HCT116 (cell line): ENCODE measurements at regions not wholly inside any gene's neighbourhood (a gene's known extent, or its start where the extent isn't known, plus 50 kb on each side); places are given as distances from the start of the nearest gene placed in this dataset.

Experiments used
- ATAC-seq: fragments of 200-7000 bp; cut with Tn5 transposase; 2 replicates; pipeline ENCODE4 v1.9.1; 2020; ENCODE audit warnings: mild to moderate bottlenecking, moderate library complexity
- BruUV-seq: library from RNA; stranded (reverse); fragments of 400-500 nt; replicated peaks from 2 replicates; lab custom pipeline; 2021; lab: Mats Ljungman, UMichigan
- CTCF ChIA-PET: fragments of 300-600 bp; sonication (Branson Sonifier 250); formaldehyde crosslinking; loops from one replicate; lab custom pipeline; 2021; ENCODE audit warnings: antibody characterized with exemption; lab: Charles Lee
- POLR2A ChIA-PET: fragments of 300-600, 350-600 bp; sonication (Branson Sonifier 250); formaldehyde crosslinking; loops from one replicate; lab custom pipeline; 2021; ENCODE audit warnings: antibody characterized with exemption; lab: Charles Lee
- RAD21 ChIA-PET, 2 experiments: fragments of 300-600 bp; sonication (Branson Sonifier 250); formaldehyde crosslinking; loops; one replicate each; lab custom pipeline; 2023; ENCODE audit warnings: low total read pairs in 2 of 2; ENCODE audit not compliant: uncharacterized antibody in 2 of 2, unreplicated experiment in 2 of 2, low non-redundant PET in 1 of 2; lab: Charles Lee
- DNase-seq: peaks from one replicate; pipeline ENCODE4 v3.0.0-alpha.2; 2010; ENCODE audit warnings: low read depth, low spot score
- H2AFZ ChIP-seq: fragments of 200-600 bp; shearing (Covaris generic), sonication (generic); 2 replicates; pipeline ENCODE4 v1.6.1; 2017; ENCODE audit warnings: low read depth, mixed run types, mixed read lengths, antibody characterized with exemption, low read length; ENCODE audit not compliant: poor library complexity, severe bottlenecking
- H3K27ac ChIP-seq: 2 replicates; pipeline ENCODE4 v1.5.1; 2012; ENCODE audit warnings: low read depth, low read length
- H3K27me3 ChIP-seq: fragments of 200-600 bp; sonication (generic); 2 replicates; pipeline ENCODE4 v1.6.1; 2016; ENCODE audit warnings: mixed run types, low read length, mixed read lengths; ENCODE audit not compliant: insufficient read depth
- H3K36me3 ChIP-seq, 2 experiments: fragments of 200-500 bp in 1 of 2; fragments of 200-600 bp in 1 of 2; sonication (Bioruptor generic) in 1 of 2; sonication (generic) in 1 of 2; 2 replicates each; pipeline versions ENCODE4 v1.5.1 to v1.6.1; 2014 to 2016; ENCODE audit warnings: low read length in 2 of 2, inconsistent platforms in 1 of 2, mixed read lengths in 1 of 2, mixed run types in 1 of 2; ENCODE audit not compliant: insufficient read depth in 2 of 2, control insufficient read depth in 1 of 2
- H3K4me1 ChIP-seq, 2 experiments: fragments of 200-600 bp in 1 of 2; sonication (generic) in 1 of 2; 2 replicates each; pipeline versions ENCODE4 v1.5.1 to v1.6.1; 2012 to 2017; ENCODE audit warnings: low read length in 2 of 2, inconsistent platforms in 1 of 2, mild to moderate bottlenecking in 1 of 2, mixed read lengths in 1 of 2, mixed run types in 1 of 2, moderate library complexity in 1 of 2; ENCODE audit not compliant: insufficient read depth in 2 of 2, control insufficient read depth in 1 of 2
- H3K4me2 ChIP-seq: fragments of 200-600 bp; sonication (generic); 2 replicates; pipeline ENCODE4 v1.6.1; 2017; ENCODE audit warnings: mixed run types, low read length, mixed read lengths
- H3K4me3 ChIP-seq, 2 experiments: fragments of 200-600 bp in 1 of 2; sonication (generic) in 1 of 2; replicated peaks in 1 of 2; 2 replicates each; pipeline ENCODE4 v1.5.1; 2011 to 2016; ENCODE audit warnings: low read length in 2 of 2, control low read depth in 1 of 2, low read depth in 1 of 2, mild to moderate bottlenecking in 1 of 2, mixed read lengths in 1 of 2, mixed run types in 1 of 2
- H3K79me2 ChIP-seq: fragments of 200-600 bp; sonication (generic); 2 replicates; pipeline ENCODE4 v1.6.1; 2017; ENCODE audit warnings: mild to moderate bottlenecking, mixed run types, low read length, moderate library complexity, mixed read lengths; ENCODE audit not compliant: insufficient read depth
- H3K9ac ChIP-seq: fragments of 200-600 bp; sonication (generic); 2 replicates; pipeline ENCODE4 v1.6.1; 2016; ENCODE audit warnings: low read length, mixed read lengths
- H3K9me2 ChIP-seq: fragments of 200-600 bp; sonication (generic), shearing (Covaris generic); 2 replicates; pipeline ENCODE4 v1.6.1; 2017; ENCODE audit warnings: mixed run types, mild to moderate bottlenecking, moderate library complexity; ENCODE audit not compliant: insufficient read depth
- H3K9me3 ChIP-seq, 2 experiments: fragments of 200-500 bp in 1 of 2; fragments of 200-600 bp in 1 of 2; sonication (Bioruptor generic) in 1 of 2; sonication (generic) in 1 of 2; 2 replicates each; pipeline ENCODE4 v1.6.1; 2014 to 2017; ENCODE audit warnings: low read length in 2 of 2, mixed read lengths in 2 of 2, inconsistent platforms in 1 of 2, low read depth in 1 of 2, mild to moderate bottlenecking in 1 of 2, mixed run types in 1 of 2, moderate library complexity in 1 of 2; ENCODE audit not compliant: control insufficient read depth in 1 of 2, insufficient read depth in 1 of 2
- H4K20me1 ChIP-seq: fragments of 200-600 bp; sonication (generic), shearing (Covaris generic); 2 replicates; pipeline ENCODE4 v1.6.1; 2017; ENCODE audit warnings: mixed run types, mild to moderate bottlenecking, moderate library complexity; ENCODE audit not compliant: insufficient read depth
- CBX3 ChIP-seq: IDR thresholded peaks from 2 replicates; pipeline ENCODE4 v1.6.1; 2012; ENCODE audit warnings: low read depth
- CEBPB ChIP-seq: IDR thresholded peaks from 2 replicates; pipeline ENCODE4 v1.6.1; 2012; ENCODE audit warnings: low read depth
- EGR1 ChIP-seq: IDR thresholded peaks from 2 replicates; pipeline ENCODE4 v1.6.1; 2012; ENCODE audit warnings: low read depth
- ELF1 ChIP-seq: IDR thresholded peaks from 2 replicates; pipeline ENCODE4 v1.6.1; 2012; ENCODE audit warnings: low read depth, borderline replicate concordance
- EZH2 ChIP-seq: fragments of 200-600 bp; sonication (generic); IDR thresholded peaks from 2 replicates; pipeline ENCODE4 v1.6.1; 2017; ENCODE audit warnings: antibody characterized with exemption, mixed run types
- FOSL1 ChIP-seq: IDR thresholded peaks from 2 replicates; pipeline ENCODE4 v1.6.1; 2012; ENCODE audit warnings: low read depth
- JUND ChIP-seq: IDR thresholded peaks from 2 replicates; pipeline ENCODE4 v1.6.1; 2012
- POLR2A ChIP-seq: IDR thresholded peaks from 2 replicates; pipeline ENCODE4 v1.7.0; 2011; ENCODE audit warnings: borderline replicate concordance; ENCODE audit not compliant: insufficient read depth, insufficient read length; ENCODE audit errors: extremely low read depth
- RAD21 ChIP-seq: IDR thresholded peaks from 2 replicates; pipeline ENCODE4 v1.6.1; 2012; ENCODE audit warnings: low read depth, mild to moderate bottlenecking
- SIN3A ChIP-seq: IDR thresholded peaks from 2 replicates; pipeline ENCODE4 v1.6.1; 2012; ENCODE audit warnings: low read depth
- SP1 ChIP-seq: IDR thresholded peaks from 2 replicates; pipeline ENCODE4 v1.6.1; 2012; ENCODE audit warnings: low read depth
- SRF ChIP-seq: IDR thresholded peaks from 2 replicates; pipeline ENCODE4 v1.6.1; 2012; ENCODE audit warnings: low read depth
- TCF7L2 ChIP-seq: IDR thresholded peaks from 2 replicates; pipeline ENCODE4 v1.7.0; 2011; ENCODE audit warnings: borderline replicate concordance, inconsistent platforms; ENCODE audit not compliant: insufficient read depth, insufficient read length; ENCODE audit errors: extremely low read depth
- YY1 ChIP-seq: IDR thresholded peaks from 2 replicates; pipeline ENCODE4 v1.6.1; 2011; ENCODE audit warnings: low read length, low read depth, moderate library complexity, mild to moderate bottlenecking; ENCODE audit not compliant: insufficient replicate concordance; ENCODE audit errors: extremely low read depth
- ZFX ChIP-seq: fragments of 450-650 bp; IDR thresholded peaks from 2 replicates; pipeline ENCODE4 v1.6.1; 2017
- ZNF274 ChIP-seq: fragments of 200-500 bp; sonication (Bioruptor generic); IDR thresholded peaks from 2 replicates; pipeline ENCODE4 v1.6.1; 2014; ENCODE audit warnings: mild to moderate bottlenecking, low read depth, low read length, inconsistent platforms
- intact Hi-C: fragments of 100-400 bp; cut with micrococcal nuclease; formaldehyde crosslinking; loops from 2 replicates; pipeline ENCODE4 v1.10.0; 2022
- TF ChIP-seq, protein P1 (sequence below): IDR thresholded peaks from 2 replicates; pipeline ENCODE4 v1.6.1; 2012; ENCODE audit warnings: low read depth
- TF ChIP-seq, protein P2 (sequence below): IDR thresholded peaks from 2 replicates; pipeline ENCODE4 v1.6.1; 2011; ENCODE audit warnings: mild to moderate bottlenecking, low read length, moderate library complexity; ENCODE audit not compliant: insufficient replicate concordance; ENCODE audit errors: extremely low read depth
- TF ChIP-seq, protein P3 (sequence below): IDR thresholded peaks from 2 replicates; pipeline ENCODE4 v1.6.1; 2012
- TF ChIP-seq, protein P4 (sequence below), 3 experiments: fragments of 200-600 bp in 1 of 3; sonication (generic) in 1 of 3; IDR thresholded peaks in 2 of 3; conservative IDR thresholded peaks in 1 of 3; 2 replicates each; pipeline ENCODE4 v1.5.1; 2012 to 2017; ENCODE audit warnings: low read depth in 2 of 3, low read length in 2 of 3, antibody characterized with exemption in 1 of 3, borderline replicate concordance in 1 of 3, control low read depth in 1 of 3, mild to moderate bottlenecking in 1 of 3, mixed read lengths in 1 of 3, mixed run types in 1 of 3, moderate library complexity in 1 of 3; ENCODE audit not compliant: insufficient read depth in 1 of 3

DNA sequence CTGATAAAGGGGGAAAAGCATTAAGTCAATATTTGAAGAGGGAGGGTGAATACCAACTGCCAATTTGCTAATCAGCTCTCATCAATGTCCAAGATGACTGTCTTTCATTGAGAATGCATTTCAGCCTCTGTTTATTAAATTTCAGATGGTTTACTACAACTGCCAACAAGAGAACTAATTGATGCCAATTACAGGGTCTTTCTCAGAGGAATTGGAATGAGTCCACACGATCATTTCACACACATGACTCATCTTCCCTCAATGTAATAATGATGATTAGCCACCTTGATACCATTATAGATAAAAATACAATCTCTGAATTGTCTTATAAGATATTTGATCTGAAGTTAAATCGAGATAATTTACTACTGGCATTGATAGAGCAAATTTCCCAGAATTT lies 1274.4 kb downstream of the ROBO2 start:
- TF ChIP-seq EGR1 (no peak), ZNF274 (no peak), ZFX (no peak), YY1 (no peak), EZH2 (no peak), ELF1 (no peak), SRF (no peak), JUND (no peak), FOSL1 (no peak), TCF7L2 (no peak), SP1 (no peak), CEBPB (no peak), RAD21 (no peak), POLR2A (no peak), CBX3 (no peak), SIN3A (no peak)
- TF ChIP-seq, protein P1, sequence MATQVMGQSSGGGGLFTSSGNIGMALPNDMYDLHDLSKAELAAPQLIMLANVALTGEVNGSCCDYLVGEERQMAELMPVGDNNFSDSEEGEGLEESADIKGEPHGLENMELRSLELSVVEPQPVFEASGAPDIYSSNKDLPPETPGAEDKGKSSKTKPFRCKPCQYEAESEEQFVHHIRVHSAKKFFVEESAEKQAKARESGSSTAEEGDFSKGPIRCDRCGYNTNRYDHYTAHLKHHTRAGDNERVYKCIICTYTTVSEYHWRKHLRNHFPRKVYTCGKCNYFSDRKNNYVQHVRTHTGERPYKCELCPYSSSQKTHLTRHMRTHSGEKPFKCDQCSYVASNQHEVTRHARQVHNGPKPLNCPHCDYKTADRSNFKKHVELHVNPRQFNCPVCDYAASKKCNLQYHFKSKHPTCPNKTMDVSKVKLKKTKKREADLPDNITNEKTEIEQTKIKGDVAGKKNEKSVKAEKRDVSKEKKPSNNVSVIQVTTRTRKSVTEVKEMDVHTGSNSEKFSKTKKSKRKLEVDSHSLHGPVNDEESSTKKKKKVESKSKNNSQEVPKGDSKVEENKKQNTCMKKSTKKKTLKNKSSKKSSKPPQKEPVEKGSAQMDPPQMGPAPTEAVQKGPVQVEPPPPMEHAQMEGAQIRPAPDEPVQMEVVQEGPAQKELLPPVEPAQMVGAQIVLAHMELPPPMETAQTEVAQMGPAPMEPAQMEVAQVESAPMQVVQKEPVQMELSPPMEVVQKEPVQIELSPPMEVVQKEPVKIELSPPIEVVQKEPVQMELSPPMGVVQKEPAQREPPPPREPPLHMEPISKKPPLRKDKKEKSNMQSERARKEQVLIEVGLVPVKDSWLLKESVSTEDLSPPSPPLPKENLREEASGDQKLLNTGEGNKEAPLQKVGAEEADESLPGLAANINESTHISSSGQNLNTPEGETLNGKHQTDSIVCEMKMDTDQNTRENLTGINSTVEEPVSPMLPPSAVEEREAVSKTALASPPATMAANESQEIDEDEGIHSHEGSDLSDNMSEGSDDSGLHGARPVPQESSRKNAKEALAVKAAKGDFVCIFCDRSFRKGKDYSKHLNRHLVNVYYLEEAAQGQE: no peak
- TF ChIP-seq, protein P2, sequence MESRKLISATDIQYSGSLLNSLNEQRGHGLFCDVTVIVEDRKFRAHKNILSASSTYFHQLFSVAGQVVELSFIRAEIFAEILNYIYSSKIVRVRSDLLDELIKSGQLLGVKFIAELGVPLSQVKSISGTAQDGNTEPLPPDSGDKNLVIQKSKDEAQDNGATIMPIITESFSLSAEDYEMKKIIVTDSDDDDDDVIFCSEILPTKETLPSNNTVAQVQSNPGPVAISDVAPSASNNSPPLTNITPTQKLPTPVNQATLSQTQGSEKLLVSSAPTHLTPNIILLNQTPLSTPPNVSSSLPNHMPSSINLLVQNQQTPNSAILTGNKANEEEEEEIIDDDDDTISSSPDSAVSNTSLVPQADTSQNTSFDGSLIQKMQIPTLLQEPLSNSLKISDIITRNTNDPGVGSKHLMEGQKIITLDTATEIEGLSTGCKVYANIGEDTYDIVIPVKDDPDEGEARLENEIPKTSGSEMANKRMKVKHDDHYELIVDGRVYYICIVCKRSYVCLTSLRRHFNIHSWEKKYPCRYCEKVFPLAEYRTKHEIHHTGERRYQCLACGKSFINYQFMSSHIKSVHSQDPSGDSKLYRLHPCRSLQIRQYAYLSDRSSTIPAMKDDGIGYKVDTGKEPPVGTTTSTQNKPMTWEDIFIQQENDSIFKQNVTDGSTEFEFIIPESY: no peak
- TF ChIP-seq, protein P3, sequence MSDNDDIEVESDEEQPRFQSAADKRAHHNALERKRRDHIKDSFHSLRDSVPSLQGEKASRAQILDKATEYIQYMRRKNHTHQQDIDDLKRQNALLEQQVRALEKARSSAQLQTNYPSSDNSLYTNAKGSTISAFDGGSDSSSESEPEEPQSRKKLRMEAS: no peak
- TF ChIP-seq, protein P4, sequence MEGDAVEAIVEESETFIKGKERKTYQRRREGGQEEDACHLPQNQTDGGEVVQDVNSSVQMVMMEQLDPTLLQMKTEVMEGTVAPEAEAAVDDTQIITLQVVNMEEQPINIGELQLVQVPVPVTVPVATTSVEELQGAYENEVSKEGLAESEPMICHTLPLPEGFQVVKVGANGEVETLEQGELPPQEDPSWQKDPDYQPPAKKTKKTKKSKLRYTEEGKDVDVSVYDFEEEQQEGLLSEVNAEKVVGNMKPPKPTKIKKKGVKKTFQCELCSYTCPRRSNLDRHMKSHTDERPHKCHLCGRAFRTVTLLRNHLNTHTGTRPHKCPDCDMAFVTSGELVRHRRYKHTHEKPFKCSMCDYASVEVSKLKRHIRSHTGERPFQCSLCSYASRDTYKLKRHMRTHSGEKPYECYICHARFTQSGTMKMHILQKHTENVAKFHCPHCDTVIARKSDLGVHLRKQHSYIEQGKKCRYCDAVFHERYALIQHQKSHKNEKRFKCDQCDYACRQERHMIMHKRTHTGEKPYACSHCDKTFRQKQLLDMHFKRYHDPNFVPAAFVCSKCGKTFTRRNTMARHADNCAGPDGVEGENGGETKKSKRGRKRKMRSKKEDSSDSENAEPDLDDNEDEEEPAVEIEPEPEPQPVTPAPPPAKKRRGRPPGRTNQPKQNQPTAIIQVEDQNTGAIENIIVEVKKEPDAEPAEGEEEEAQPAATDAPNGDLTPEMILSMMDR (IDR thresholded peaks at IDR 0.05 in 2 of 3, conservative IDR thresholded peaks at IDR 0.05 in 1 of 3; ENCODE audit: borderline replicate concordance in 1 of 3, insufficient read depth in 1 of 3, low read depth in 2 of 3, low read length in 2 of 3): no peak
- no peak overlapping the region for H3K4me3 ChIP-seq
- BruUV-seq: no TSS peak
- ChIA-PET POLR2A (no interaction called here), RAD21 (no interaction called here), CTCF (no interaction called here)
- ATAC-seq (no peak), DNase-seq (no peak)
- no peak overlapping the region for H3K27ac ChIP-seq
- intact Hi-C loops: no loop called here
- H3K27me3 ChIP-seq: no peaks in the 10 kb centered on the region
- H2AFZ ChIP-seq: no peak overlapping the region
- no peaks in the 10 kb centered on the region for H3K79me2 ChIP-seq
- no peak overlapping the region for H3K4me2 ChIP-seq
- no peaks in the 10 kb centered on the region for H3K4me1 ChIP-seq
- no peaks in the 10 kb centered on the region; the same call in 1 of the 2 replicates for H4K20me1 ChIP-seq
- no peaks in the 10 kb centered on the region for H3K36me3 ChIP-seq
- peaks cover 0 to 13% of the 10 kb centered on the region in 2 experiments; a peak in 2 of 4 replicates for H3K9me3 ChIP-seq
- no peak overlapping the region for H3K9ac ChIP-seq
- no peaks in the 10 kb centered on the region for H3K9me2 ChIP-seq
